Retinal pigment epithelial cell (primary cell): ENCODE measurements at regions not wholly inside any gene's neighbourhood (a gene's known extent, or its start where the extent isn't known, plus 50 kb on each side); places are given as distances from the start of the nearest gene placed in this dataset.

Experiments used
- DNase-seq: peaks from one replicate; pipeline ENCODE4 v3.0.0-alpha.2; 2010; ENCODE audit warnings: low read depth
- H3K4me3 ChIP-seq: 2 replicates; pipeline ENCODE4 v1.5.1; 2011; ENCODE audit warnings: mild to moderate bottlenecking, low read length, control low read depth, moderate library complexity
- CTCF ChIP-seq: conservative IDR thresholded peaks from 2 replicates; pipeline ENCODE4 v1.5.1; 2011; ENCODE audit warnings: low read depth, low read length, control low read depth, inconsistent platforms

- no peak overlapping the region for H3K4me3 ChIP-seq
- DNase-seq = peak; percentile 68
- TF ChIP-seq CTCF = no peak
Measured at GRCh38 chr1:14543191-14543840, 55.2 kb upstream of the KAZN start.

- no peak for TF ChIP-seq CTCF
- DNase-seq = no peak
Measured at GRCh38 chr1:14544319-14544718, 54.2 kb upstream of the KAZN start.

GRCh38 chr1:14545422-14546025 is 53.0 kb upstream of the KAZN start:
- DNase-seq = no peak
- H3K4me3 ChIP-seq = no peak overlapping the region
- TF ChIP-seq CTCF = no peak

More at GRCh38 chr1:14544319-14544718, 54.2 kb upstream of the KAZN start:
- no peak overlapping the region for H3K4me3 ChIP-seq

GRCh38 chr1:14546416-14546815 is 52.1 kb upstream of the KAZN start:
- DNase-seq = no peak
- TF ChIP-seq CTCF = no peak
- H3K4me3 ChIP-seq = no peak overlapping the region
